Testis (tissue), 2 donors: ENCODE measurements at regions not wholly inside any gene's neighbourhood (a gene's known extent, or its start where the extent isn't known, plus 50 kb on each side); places are given as distances from the start of the nearest gene placed in this dataset.

ENCODE experiments used
- CTCF ChIP-seq, 3 experiments: fragments of 450-650 bp in 2 of 3; fragments of 200-600 bp in 1 of 3; sonication (generic) in 1 of 3; IDR thresholded peaks; one replicate each; pipeline ENCODE4 v1.5.1; 2016 to 2019; ENCODE audit warnings: antibody characterized with exemption in 3 of 3, mild to moderate bottlenecking in 2 of 3, moderate library complexity in 1 of 3
- POLR2A ChIP-seq: fragments of 450-650 bp; IDR thresholded peaks from one replicate; pipeline ENCODE4 v1.6.1; 2017; ENCODE audit warnings: antibody characterized with exemption, mild to moderate bottlenecking, moderate library complexity

GRCh38 chr16:27646806-27647205 lies 96.9 kb downstream of the KATNIP start:
- TF ChIP-seq CTCF (IDR thresholded peaks at IDR 0.05) (no peak), POLR2A (no peak)
